ENCODE measurements at regions not wholly inside any gene's neighbourhood (a gene's known extent, or its start where the extent isn't known, plus 50 kb on each side); places are given as distances from the start of the nearest gene placed in this dataset.

- no peak for TF ChIP-seq CTCF (IDR thresholded peaks at IDR 0.05; ENCODE audit: insufficient read depth, low read depth, low read length, missing control alignments)
- no peak for DNase-seq (ENCODE audit: low read depth)
These were observed 127.4 kb downstream of the FAM53A start for GRCh38 chr4:1556541-1557220.

GRCh38 chr4:1554876-1555265, 129.2 kb downstream of the FAM53A start:
- TF ChIP-seq CTCF (IDR thresholded peaks at IDR 0.05; ENCODE audit: insufficient read depth, low read depth, low read length, missing control alignments) = no peak
- no peak overlapping the region for H3K4me3 ChIP-seq (ENCODE audit: low read length)
- DNase-seq (ENCODE audit: low read depth) = no peak

More at GRCh38 chr4:1556541-1557220, 127.4 kb downstream of the FAM53A start:
- no peak overlapping the region for H3K4me3 ChIP-seq (ENCODE audit: low read length)

- H3K4me3 ChIP-seq (ENCODE audit: low read length) = no peak overlapping the region
- no peak for DNase-seq (ENCODE audit: low read depth)
- TF ChIP-seq CTCF (IDR thresholded peaks at IDR 0.05; ENCODE audit: insufficient read depth, low read depth, low read length, missing control alignments) = no peak
These were observed 129.8 kb downstream of the FAM53A start for GRCh38 chr4:1554246-1554875.

GRCh38 chr4:1553365-1553764, 130.7 kb downstream of the FAM53A start:
- no peak for DNase-seq (ENCODE audit: low read depth)
- TF ChIP-seq CTCF (IDR thresholded peaks at IDR 0.05; ENCODE audit: insufficient read depth, low read depth, low read length, missing control alignments) = no peak
- no peak overlapping the region for H3K4me3 ChIP-seq (ENCODE audit: low read length)

- H3K4me3 ChIP-seq (ENCODE audit: low read length) = no peak overlapping the region
- no peak for TF ChIP-seq CTCF (IDR thresholded peaks at IDR 0.05; ENCODE audit: insufficient read depth, low read depth, low read length, missing control alignments)
- no peak for DNase-seq (ENCODE audit: low read depth)
These were observed 131.7 kb downstream of the FAM53A start for GRCh38 chr4:1552451-1552850.

- no peak for DNase-seq (ENCODE audit: low read depth)
- TF ChIP-seq CTCF (IDR thresholded peaks at IDR 0.05; ENCODE audit: insufficient read depth, low read depth, low read length, missing control alignments) = no peak
These were observed 132.9 kb downstream of the FAM53A start for GRCh38 chr4:1551211-1551610.

More at GRCh38 chr4:1551211-1551610, 132.9 kb downstream of the FAM53A start:
- no peak overlapping the region for H3K4me3 ChIP-seq (ENCODE audit: low read length)
